SHP77 treated with DMSO at 0.1 percent for 48 hours (cell line): ENCODE measurements at regions not wholly inside any gene's neighbourhood (a gene's known extent, or its start where the extent isn't known, plus 50 kb on each side); places are given as distances from the start of the nearest gene placed in this dataset.

Experiments
- DNase-seq: peaks from one replicate; lab custom pipeline; 2025; lab: John Stamatoyannopoulos, UW

DNA sequence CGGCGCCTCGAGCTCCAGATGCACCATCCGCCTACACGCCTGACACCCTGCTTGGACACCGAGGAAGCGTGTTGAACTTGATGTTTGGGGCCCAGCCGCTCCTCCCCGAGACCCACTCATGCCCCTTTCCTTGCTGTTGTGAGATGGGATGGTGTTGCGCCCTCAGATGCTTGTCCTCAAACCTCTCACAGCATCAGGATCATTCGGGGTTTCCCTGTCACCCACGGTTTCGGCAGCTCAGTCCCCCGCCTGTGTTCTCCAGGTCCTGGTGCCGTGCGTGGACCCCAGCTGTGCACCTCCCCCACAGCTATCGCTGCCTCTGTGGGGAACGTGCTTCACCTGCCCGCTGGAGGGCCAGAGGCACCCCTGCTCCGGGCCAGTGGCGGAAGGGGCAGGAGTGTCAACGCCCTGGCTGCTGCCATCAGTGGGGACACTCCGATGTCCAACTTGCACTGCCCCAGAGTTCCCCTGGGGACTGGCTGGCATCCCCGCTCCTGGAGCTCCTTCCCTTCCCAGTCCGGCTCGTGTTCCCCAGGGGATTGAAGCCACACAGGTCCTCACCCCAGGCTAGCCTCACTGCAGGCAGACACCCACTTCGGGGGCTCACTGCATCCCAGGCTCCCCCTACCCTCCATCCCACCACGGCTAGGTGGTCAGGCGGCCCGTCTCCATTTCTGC lies 82.3 kb upstream of the ADRA2C start:
- DNase-seq: no peak

DNA sequence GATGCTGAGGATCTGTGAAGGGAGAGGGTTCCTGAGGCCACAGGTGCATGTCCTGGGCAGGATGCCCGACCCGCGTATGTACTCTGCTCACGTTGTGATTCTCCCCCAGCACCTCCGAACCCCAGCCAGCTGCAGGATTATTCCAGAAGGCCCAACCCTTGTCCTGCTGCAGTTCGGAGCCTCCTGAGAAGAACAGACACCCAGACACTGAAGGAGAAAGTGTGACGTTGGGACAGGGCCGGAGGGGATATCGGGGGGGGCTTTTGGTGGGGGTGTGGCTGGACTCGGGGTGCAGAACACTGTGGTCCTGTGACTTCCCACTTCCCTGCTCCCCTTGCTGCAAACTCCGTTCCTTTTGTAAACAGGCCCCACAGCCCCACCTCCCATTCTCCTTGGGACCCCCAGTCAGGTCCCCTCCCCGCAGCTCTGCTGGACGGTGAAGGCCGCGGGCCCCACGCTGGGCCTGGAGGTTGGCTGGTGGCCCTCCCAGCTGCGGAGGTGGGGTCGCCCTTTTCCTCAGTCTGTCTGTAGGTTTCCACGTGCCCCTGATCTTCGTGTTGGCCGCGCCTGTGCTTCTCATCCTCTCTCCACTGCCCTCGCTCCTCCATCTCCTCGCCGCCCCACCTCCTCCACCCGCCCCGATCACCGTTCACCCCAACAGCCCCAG lies 83.0 kb upstream of the ADRA2C start:
- no peak for DNase-seq

DNA sequence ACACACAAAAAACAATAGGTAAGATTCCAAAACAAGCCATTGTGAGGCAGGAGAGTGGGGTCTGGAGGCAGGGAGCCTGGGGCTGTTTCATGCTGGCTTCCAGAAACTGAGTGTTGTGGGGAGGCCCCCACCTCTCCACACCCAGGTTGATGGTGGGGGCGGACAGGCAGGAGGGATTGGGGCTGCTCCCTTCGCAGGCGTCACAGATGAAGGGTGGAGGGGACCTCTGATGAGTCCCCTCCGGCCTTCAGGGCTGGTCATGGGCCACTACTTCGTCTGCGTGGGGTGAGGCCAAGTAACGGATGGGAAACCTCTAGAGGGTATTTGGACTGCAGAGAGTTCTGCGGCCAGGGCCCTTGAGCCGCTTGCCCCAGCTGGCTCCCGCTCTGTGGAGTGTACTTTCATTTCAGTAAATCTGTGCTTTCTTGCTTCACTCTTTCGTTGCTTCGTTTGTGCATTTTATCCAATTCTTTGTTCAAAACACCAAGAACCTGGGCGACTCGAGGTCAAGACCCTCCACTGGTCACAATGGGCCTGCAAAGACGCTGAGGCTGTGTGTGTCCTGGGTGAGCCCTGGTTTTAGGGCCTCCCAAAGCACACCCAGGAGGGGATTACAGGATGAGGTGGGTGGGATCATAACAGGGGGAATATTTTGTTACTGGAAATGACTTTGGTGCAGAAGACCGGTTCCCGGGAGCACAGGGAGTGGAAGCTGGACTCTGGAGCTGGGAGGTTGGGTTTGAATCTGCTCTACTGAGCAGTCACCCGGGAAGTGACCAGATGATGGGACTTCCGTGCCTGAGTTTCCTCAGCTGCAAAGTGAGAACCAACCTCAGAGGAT lies 83.7 kb upstream of the ADRA2C start:
- no peak for DNase-seq

DNA sequence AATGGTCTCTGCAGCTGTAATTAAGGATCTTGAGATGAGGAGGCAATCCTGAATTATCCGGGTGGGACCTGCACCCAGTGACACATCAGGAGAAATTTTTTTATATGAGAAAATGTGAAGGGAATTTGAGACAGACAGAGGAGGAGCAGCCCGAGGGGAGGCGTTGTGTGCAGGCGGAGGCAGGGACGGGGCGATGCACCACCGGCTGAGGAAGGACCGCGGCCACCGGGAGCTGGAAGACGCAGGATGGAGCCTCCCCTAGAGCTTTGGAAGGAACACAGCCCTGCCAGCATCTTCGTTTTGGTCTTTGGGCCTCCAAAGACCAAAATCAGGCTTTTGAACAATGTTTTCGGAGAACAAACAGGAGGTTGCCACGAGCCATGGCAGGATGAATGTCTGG lies 85.0 kb upstream of the ADRA2C start:
- no peak for DNase-seq

DNA sequence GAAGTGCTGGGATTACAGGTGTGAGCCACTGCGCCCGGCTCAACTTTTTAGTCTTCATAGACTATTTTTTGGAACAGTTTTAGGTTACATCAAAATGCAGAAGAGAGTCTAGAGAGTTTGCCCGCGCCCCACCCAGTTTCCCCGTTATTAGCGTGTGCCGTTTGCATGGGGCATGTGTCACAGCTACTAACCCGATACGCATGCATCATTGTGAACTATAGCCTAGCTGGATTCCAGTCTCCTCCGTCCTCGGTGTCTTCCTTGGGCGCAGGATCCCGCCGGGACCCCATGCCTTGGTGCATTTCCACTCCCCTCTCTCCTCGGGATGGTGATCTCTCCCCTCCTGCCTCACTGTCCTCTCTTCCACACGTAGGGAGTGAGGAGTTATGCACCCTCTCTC lies 85.5 kb upstream of the ADRA2C start:
- no peak for DNase-seq

DNA sequence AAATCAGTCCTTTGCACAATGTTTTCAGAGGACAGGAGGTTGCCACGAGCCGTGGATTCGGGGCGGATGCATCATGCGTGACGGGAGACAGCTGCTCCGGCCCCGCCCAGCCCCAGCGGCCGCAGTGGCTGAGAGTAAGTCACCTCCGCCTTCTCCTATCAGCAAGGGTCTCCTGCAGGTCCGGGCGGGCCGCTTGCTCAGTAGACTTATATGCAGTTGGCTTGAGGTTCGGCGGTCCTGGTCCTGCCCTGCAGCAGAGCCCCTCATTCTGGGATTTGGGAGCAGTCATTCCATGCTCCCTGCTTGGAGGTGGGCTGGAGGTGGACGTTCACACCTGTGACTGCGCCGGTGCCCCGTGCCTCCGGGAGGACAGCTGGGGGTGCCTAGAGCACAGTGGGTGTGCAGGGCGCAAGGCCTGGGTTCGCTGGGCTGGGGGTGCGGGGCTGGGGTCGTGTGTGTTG lies 86.3 kb upstream of the ADRA2C start:
- DNase-seq: no peak

DNA sequence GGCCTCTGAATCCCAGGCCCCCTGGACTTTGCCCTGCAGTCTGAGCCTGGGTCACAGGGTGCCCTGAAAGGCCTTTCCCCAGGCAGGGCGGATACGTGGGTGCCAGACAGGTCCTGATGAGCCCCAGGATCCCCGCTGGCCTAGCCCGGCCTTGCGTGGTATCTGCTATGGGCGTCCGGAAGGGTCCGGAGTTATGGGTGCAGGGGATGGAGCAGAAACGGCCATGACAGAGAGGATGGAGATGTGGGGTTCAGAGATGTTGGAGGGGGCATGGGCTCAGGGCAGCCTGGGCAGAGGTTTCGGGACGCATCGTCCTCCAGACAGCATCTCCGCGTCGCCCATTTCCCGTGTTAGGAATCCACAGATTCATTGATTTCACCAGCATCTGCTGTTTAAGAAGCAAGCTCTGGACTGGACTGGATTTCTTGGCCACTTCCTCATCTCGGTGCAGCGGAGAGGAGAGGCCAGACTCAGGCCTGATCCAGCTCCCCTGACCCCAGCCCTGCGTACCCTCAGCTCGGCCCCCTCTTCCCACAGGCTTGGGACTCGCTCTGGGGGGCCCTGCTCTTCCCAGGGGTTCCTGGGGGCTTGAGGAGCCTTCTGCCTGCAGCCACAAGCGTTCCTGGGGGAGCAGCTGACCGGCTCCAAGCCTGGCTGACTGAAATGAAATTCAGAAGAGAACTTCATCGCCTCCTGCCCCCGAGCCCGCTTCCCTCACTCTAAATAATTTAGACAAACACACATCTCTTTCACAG lies 86.9 kb upstream of the ADRA2C start:
- DNase-seq: no peak

DNA sequence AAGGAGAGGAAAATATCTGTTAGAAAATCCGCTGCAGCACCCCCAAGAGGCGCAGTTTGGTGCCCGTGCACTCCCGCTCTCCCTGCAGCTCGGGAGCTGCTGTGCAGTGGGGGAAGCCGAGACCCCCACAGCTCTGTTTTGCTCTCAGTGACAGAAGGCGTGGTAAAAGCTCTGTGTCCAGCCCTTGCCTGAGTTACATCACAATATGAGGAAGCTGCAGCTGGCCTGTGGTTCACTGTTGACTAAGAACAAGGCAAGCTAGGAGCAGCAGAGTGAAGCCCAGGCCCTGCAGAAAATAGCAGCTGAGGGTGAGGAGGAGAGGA lies 88.5 kb upstream of the ADRA2C start:
- DNase-seq: no peak

DNA sequence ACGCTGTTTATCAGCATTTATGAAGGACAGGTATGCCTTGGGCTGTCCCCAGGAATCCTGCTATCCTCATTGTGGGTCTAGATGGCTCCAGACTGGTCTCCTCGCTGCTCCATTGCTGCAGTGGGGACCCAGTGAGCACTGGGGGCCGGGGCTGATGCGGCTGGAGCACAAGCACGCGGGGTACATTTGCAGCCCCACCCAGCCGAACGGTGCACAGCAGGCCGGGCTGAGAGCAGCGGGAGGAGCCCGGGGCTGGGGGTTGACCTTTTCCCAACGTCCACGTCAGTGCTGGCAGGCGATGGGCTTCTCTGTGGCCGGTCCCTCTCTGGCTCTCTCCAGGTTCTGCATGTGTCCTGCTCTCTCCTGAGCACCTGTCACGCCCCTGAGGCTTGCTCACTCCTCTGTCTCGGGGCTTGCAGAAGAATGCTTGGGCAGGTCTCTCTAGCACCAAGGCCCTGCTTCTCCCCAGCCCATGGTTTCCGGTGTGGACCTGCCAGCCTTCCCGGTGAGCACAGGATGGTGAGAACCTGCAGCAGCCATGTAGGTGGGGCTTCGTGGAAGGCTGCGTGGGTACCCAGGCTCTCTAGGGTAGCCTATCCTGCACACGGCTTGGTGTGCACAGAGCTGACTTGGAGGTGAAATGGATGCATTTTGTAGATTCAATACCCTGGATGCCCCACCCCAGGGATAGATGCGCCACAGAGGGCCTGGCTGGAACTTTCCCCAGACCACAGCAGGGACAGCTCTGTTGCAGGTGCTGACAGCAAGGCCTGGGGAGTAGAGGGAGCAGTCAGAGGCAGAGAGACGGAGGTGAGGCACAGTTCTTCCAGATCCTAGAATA lies 89.1 kb upstream of the ADRA2C start:
- DNase-seq: no peak

DNA sequence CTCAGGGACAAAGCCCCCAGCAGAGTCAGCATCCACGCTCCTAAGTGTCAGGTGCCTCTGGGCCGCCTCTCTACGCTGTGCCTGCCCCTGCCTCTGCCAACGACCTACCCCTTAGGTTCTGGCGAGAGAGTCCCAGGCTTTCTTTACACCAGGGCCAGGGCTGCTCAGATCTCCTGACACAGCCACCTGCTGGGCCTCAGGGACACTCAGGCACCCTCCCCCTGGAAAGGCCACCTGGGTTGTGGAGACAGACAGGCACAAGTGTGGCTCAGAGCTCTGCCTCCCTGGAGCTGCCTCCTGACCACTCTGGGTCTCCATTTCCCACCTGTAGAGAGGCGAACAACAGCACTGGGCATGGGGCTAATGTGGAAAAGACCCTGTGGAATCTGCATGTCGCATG lies 90.0 kb upstream of the ADRA2C start:
- DNase-seq: no peak

DNA sequence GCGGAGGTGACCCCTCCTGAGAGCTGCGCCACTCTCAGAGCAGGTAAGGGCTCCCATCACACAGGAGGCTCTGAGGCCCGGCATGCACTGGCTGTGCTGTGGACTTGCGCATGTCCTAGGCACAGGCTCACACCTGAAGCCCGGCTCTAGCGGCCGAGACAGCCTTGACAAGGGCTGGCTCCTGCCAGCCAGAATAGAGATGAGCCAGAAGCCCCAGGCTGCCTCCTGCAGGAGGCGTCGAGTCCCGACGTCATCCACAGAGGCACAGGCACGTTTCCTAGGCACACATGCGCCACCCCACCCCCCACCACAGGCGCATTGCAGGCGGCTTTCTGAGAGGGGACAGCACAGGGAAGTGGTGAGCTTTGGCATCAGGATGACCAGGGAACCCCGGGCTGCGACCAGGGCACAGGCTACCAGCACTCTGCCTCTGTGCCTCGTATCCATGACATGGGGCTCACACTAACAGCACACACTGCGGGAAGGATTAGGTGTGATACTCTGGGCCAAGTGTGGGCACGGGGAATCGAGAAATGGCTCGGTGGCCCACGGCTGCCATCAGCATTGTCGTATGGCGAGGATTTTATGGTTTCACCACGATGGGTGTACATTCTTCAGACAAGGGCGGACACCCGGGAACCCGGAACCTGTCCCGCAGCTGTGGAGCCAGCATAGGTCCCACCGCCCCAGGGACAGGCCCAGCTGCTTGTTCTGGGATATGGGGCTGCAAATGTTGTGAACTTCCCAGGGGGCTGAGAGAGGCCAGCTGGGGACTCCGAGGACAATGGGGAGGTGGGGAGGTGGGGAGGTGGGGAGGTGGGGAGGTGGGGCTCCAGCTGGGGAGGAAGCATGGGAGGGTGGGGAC lies 90.7 kb upstream of the ADRA2C start:
- no peak for DNase-seq

DNA sequence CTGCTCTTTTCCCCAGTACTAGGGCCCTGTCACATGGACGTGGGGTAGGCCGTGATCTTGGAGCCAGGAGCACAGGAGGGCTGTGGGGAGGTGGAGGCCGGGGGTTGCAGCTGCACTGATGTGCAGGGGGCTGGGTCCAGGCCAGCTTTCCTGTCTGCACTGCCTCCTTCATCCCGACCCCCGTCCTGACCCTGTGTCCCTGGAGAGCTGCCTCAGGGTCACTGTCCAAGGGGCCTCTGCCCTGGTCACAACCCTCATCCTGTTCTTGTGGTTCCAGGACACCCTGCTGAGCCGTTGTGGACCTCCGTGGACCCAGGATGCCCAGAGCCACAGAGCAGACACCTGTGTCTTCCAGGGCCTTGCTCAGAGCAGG lies 91.7 kb upstream of the ADRA2C start:
- DNase-seq: no peak

DNA sequence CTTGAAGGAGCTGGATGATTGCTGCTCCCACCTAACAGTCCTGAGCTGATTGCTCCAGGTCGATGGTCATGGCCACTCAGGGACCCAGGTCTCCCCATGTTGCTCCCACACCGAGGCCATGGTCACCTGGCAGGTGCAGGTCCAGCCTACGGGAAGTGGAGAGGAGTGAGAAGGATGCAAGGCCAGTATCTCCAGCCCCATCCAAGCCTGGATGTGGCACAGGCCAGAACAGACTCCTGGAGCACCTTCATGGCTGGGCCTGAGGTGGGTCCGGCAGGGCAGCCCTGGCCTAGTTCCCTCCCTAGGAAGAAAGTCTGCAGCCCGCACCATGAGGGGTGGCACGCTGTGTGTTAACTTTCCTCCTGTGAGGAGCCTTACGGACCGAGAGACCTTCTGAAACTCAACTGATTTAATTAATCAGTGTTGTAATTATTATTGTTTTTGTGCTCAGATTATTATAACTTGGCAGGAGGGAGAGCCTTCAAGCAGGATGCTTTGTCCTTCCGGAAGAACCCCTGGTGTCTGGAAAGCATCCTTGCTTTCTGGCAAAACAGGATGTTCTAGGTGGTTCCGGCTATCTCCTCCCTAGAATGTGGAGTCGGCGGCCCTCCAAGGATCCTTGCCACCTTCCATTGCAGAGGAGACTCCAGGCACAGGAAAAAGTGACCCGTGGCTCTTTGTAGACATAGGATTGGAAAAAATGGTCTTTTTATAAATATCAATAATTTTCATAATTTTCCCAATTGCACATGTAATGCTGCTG lies 92.3 kb upstream of the ADRA2C start:
- DNase-seq: no peak

DNA sequence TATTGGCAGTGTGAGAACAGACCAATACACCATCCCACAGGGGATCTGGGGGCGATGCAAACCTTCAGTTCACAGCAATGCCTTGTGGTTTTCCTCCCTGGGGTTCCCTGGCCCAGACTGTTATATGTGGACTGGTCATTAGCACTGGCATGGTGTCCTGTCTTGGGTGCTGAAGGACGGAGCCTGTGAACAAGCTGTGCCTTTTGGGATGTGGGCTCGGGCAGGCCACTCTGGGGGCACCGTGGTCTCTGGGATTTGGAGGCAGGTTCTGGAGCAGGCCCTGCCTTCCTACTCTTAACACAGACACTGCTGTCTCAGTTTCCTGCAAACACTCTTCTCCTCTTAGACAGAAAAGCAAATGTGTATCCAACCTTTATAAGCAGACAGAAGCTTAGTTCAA lies 93.0 kb upstream of the ADRA2C start:
- no peak for DNase-seq

DNA sequence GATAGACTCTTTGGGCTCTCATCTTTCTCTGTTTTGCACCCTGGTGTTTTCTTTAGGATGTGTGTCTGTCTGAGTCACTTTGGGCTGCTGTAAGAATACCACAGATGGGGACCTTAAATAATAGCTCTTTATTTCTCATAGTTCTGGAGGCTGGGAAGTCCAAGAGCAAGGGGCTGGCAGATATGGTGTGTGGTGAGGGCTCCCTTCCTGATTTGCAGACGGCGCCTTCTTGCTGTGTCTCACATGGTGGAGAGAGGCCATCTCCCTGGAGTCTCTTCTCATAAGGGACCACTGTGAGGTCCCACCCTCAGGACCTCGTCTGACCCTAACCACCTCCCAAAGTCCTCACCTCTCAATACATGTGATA lies 93.7 kb upstream of the ADRA2C start:
- no peak for DNase-seq

DNA sequence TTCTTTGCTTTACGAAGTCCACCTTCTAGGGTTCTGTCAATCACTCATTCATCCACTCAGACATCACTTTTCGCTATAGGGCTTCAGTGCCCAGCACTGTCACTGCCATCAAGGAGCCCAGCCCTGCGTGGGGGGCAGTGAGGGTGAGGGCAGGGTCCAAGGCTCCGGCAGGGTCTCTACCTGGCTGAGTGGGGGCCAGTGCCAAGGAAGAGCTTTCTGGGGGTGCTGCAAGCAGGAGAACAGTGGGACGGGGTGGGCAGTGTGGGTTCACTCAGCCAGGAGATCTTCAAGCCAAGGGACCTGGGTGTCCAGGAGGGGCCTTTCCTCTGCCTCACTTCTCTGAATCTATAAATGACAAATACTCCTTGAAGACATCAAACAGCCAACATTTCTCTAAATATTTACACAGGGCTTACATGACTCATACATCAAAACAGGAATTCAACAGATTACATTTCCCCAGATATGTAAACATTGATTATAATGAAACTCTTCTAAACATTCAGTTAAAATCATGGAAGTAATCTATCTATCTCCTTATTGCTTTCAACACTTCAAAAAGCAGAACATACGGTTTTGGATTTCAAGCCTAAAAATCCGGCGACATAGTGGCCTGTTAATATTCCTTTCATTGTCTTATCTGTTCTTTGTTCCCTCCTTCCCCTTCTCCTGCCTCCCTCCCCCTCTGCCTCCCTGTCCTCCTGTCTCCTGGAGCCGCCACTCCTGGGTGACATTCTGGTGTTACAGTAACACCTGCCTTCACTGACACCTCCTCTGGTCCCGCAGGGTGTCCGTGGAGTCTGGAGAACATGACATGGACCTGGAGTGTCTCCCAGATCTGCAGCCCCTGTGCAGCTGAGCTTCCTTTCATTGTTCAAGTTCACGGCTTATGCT lies 94.4 kb upstream of the ADRA2C start:
- DNase-seq: no peak

DNA sequence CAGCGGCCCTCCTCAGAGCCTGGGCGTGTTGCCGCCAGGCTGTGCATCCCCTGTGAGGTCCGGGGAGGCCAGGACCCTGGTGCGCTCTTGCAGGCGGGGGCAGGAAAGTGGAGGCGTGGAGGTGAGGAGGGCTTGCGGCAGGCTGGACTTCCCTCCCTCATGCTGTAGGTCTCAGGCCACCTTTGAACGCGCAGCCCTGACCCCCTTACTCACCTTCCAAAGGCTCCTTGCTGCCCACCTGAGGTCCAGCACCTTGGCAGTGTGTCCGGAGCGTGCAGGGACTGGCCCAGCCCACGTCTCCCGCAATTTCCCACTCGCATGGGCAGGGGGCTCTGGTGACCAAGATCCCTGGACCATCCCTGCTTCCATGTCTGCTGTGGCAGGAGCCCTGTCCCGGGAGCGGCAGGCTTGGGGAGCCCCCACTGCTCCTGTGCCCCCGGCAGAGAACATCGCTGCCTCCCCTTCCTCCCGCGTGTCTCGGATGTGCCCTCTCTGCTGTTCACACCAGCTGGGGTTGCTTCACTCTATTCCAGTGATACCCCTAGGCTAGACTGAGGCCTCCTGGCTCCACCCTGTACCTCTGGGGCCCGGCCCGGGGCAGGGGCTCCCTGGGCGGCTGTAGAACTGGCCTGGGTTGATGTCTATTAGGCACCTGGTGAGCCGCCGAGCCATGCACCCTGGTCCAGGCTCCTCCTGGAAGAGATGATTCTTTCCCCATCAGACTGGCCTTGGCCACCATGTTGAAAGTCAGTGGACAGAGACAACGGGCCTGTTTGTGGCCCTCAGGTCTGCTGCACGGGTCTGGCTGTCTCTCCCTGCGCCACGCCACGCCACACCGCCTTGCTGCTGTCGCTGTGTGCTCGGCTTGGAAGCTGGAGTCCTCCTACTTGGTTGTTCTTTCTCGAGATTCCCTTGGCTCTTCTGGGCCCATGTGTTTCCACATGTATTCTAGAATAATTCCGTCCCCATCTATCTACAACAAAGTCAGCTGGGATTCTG lies 95.4 kb upstream of the ADRA2C start:
- DNase-seq: no peak

DNA sequence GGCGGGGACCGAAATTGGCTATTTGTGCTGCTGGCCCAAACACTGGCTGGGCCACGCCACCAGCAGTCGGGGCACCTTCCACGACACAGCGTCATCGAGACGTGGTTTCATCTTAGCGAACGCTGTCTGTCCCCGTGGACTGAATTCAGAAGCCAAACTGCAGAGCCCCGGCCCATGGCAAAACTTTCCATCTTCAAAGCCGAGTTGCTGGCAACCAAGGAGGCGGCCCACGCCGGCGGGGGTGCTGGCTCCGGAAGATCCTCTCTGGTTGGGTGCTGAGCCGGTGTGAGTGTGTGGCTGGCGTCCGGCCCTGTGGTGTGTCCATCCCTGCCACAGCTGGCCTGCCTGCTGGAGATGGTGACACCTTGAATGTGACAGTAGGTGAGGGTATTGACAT lies 96.6 kb upstream of the ADRA2C start:
- DNase-seq: no peak
